DMS79 (cell line): ENCODE measurements at regions not wholly inside any gene's neighbourhood (a gene's known extent, or its start where the extent isn't known, plus 50 kb on each side); places are given as distances from the start of the nearest gene placed in this dataset.
"Not testable (repeated sequence)": the region's sequence is repeated elsewhere in the genome, so short reads cannot be mapped to it uniquely, and the experiment has no call there.

Experiments
- DNase-seq: peaks from one replicate; lab custom pipeline; 2025; lab: John Stamatoyannopoulos, UW

DNA sequence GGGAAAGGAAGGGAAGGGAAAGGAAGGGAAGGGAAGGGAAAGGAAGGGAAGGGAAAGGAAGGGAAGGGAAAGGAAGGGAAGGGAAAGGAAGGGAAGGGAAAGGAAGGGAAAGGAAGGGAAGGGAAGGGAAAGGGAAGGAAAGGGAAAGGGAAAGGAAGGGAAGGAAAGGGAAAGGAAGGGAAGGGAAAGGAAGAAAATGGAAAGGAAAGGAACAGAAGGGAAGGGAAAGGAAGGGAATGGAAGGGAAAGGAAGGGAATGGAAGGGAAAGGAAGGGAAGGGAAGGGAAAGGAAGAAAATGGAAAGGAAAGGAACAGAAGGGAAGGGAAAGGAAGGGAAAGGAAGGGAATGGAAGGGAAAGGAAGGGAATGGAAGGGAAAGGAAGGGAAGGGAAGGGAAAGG is 526.0 kb downstream of the RMST start:
- not testable (repeated sequence) for DNase-seq

DNA sequence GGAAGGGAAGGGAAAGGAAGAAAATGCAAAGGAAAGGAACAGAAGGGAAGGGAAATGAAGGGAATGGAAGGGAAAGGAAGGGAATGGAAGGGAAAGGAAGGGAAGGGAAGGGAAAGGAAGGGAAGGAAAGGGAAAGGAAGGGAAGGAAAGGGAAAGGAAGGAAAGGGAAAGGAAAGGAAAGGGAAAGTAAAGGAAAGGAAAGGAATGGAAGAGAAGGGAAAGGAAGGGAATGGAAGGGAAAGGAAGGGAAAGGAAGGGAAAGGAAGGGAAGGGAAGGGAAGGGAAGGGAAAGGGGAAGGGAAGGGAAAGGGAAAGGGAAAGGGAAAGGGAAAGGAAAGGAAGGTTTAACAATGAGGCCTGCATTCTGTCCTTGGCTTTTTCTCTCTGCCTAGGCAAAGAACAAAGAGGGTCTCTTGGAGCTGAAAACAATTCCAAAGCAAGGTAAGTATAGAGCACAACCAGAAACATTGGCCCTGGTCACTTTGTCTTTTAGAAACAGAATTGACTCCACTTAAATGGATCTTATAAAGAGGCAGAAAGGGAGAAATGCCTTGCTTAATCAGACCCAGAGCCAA is 525.9 kb upstream of the TMPO start:
- DNase-seq = no peak

DNA sequence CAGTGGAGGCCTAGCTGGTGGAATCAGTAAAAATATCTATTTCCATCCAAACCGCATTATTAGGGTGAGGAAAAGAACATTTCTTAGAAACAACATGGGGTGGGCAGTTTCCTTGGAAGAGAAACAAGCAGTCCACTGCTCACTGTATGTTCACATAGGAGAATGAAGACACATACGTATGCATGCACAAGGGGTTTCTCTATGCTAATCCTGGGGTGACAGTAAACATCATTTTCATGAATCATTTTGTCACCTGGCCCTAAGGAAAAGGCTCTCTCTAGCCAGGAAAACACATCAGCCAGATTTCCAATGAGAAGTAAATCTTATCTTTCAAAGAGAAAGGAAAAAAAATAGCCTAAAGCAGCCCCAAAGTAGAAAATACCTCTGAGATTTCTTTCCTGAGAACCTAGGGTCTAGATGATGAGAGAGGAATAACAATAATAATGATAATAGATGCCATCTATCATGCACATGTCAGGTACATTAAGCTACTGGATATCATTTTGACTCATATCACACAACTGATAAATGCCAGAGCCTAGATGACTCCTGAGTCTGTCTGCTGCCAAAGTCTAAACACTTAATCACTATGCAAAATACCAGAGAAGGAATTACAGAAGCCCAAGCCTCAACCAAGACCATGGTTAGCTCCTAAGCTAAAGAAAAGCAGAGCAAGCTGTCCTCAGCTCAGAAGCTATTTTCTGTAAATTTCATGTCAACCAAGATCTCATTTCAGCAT is 520.5 kb upstream of the TMPO start:
- no peak for DNase-seq

DNA sequence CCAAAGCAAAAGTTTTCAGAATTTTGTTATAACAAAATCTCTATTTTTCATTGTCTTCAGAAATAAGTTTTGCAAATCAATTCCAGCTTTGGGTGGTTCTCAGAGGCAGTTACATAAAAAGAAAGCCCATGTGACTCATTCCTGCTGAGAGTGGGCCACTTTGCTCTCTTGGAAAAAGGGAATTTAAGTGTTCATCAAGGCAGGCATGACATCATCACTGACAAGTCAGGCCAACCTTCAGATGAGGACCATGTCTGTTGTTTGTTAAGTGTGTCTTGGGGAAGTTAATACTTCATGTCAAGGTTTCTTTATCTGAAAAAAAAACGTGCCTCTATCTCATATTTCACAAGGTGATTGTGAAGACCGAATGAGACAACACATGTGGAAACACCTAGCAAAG is 519.8 kb upstream of the TMPO start:
- DNase-seq = no peak

DNA sequence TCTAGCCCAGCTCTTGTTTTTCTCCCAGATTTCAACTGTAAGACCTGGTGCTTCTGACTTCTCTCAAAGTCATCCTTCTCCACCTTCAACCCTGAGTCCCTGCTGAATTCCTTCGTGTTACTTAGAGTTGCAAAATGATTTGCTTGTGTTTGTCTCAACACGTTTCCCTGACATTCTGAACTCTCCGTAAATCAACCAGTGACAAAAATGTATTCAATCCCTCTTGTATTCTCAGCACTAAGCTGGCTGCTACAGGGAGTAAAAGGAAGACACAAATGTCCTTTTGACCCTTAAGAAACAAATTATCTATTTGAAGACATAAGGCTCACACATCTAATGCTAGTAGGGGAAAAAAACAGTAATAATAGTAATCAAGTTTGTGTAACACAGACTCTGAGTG is 514.0 kb upstream of the TMPO start:
- no peak for DNase-seq

DNA sequence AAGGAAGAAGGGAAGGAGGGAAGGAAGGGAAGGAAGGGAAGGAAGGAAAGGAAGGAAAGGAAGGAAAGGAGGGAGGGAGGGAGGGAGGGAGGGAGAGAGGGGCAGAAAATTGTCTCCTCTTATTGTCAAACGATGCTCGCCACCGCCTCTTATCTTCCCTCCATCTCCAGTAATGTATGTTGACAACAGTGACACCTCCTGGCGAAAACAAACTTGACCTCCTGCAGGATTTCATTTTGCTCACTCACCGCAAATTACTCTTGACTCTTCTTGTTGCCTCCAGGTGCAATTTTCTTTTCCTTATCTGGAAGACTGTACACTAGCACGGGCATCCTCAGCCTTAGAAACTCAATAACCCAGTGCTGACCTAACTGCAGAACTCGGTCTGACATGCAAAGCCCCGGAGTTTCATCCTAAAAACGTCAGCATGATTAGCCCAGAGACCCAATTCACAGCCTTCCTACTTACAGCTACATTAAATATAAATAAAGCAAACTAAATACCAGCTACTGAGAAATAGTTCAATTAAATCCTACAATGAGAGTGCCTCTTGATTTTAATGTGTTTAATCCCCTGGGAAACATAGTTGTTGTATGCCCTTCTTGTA is 512.4 kb upstream of the TMPO start:
- no peak for DNase-seq

DNA sequence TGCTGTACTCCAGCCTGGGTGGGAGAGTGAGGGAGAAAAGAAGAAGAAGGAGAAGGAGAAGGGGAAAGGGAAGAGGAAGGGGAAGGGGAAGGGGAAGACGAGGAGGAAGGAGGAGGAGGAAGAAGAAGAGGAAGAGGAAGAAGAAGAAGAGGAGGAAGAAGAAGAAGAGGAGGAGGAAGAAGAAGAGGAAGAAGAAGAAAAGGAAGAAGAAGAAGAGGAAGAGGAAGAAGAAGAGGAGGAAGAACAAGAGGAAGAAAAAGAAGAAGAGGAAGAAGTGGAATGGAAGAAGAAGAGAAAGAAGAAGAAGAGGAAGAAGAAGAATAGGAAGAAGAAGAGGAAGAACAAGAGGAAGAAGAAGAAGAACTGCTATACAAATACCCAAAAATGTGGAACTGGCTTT is 507.4 kb upstream of the TMPO start:
- DNase-seq = no peak

DNA sequence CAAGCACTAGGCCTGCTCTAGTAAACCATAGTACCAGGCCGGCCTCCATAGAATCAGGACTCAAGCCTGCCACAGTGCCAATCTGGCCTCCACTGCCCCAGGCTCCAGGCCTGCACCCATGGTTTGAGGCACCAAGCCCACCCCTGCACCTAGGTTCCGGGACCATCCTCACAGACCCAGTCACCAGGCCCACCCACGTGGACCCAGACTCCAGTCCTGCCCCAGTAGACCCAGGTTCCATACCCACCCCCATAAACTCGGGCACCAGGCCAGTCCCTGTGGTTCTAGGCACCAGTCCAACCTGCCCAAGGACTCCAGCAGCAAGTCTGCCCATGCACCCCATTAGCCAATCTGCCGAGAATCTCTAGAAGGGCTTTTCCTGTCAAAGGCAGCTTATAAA is 501.8 kb upstream of the TMPO start:
- DNase-seq = no peak

DNA sequence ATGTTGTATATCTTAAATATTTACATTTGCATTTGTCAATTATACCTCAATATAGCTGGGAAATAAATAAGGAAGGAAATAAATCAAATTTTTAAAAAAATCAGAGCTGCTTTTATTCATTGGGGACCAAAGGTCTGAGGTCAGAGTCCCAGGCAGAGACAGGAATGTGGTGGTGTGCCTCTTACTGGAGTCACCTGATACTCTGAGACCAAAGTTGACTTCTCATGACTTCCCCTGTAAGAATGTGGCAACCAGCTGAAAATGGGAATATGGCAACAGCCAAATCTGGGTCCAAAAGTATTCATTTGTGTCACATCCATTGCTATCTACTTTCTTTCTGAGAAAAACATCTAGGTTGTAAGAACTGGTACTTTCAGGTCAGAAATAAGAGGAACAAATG is 496.6 kb upstream of the TMPO start:
- DNase-seq = no peak

DNA sequence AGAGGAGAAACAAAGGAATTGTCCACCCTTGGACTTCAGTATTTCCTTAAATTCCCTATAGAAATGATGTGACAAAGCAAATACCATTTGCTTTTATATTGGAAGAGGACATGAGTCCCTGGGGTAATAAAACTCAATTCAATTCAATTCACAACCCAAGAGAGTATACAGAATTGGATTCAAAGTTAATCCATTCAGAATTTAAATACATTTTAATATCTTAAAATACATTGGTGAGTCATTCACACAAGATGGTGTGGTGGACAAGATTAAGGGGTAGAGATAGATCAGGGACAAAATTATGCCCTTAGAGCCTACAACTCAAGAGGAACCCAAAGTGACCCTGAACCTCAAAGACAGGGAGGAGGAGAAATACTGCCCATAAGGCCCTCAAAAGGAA is 495.0 kb upstream of the TMPO start:
- DNase-seq = no peak

DNA sequence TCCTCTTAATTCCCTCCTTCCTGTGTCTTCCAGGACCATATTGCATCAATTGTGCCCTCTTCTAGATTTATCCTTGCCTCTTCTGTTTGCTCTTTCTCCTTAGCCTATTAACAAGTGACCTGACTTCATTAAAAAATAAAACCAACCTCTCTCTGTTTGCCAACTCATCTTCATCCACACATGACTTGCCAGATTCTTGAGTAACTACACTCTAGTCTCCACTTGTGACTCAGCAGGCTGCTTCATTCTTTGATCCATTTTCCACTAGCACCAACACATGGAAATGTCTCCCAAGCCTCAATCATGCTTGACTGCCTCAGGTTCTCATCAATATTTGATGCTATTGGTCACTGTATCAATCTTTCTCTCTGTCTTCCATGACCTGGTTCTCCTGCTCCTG is 492.4 kb upstream of the TMPO start:
- DNase-seq = no peak

DNA sequence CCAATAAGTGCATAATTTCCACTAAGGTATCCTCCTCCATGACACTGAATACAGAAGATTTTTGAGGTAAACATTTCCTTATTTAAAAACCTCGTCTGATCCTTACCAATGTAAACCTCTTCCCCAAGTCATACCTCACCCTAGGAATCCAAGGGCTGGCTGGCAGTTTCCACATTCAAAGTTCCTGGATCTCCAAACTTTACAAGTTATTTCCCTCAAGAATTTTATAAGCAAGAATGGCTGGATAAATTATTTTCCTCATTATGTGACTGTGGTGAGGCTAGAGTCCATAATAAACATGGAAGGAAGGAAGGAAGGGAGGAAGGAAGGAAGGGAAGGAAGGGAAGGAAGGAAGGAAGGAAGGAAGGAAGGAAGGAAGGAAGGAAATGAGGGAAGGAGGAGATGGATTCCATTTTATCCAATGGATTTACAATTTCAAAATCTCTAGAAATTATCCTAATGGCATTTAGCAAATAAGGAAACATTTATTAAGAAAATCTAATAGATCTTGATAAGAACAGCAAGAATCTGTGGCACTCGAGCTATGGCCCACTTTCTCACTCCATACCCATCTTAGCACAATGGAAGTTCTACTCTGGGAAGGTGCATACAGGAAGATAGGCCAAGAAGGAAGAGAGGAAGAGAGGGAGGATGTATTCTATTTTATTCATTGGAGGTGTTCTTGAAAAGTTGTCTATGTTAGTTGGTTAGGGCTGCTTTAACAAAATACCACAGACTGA is 477.8 kb upstream of the TMPO start:
- no peak for DNase-seq

DNA sequence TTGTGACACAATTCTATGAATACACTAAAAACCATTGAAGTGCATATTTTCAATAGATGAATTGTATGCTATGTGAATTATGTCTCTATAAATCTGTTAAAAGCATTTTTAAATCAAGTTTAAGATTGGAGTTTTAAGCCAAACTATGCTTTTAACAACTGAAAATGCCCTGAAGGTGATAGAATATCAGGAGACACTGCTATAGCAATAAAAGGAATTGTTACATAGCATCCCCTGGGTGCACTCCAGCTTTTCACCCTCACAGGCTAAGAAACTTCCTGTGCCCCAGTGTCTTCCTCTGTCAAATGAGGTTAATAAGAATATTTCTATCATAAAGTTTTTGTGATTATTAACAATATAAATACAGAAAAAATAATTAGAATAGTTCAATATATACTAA is 472.7 kb upstream of the TMPO start:
- DNase-seq = no peak

DNA sequence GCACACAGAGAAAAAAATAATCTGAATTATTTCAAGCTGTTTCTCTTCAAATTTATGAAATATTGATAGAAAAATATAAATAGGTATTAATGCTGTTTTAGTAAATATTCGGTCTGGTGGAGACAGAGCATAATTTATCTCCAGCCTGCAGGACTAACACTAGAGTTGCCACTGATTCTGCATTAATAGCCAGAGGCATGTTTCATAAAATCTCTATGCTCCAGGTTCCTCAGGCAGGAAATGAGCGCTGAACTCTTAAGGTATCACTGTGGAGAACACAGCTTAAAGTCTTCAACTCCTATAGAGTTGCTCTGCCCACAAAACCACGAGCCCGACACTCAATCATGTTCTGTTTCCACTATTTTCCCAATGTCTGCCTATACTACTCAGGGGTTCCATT is 470.0 kb upstream of the TMPO start:
- no peak for DNase-seq

DNA sequence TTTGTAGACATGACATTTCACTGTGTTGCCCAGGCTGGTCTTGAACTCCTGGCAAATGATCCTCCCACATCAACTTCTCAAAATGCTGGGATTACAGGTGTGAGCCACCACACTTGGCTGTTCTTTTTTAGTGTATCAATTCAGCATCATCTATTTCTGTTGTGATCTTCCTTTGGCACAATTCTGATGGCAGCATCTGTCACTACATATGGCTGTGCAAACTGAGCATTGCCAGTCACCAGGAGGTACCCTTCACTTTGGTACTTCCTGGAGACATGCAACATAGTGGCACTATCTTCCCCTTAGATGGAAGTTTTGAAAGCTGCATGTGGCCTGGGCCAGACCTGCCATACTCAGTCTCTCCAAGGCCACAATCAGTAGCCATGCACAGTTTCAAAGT is 467.1 kb upstream of the TMPO start:
- no peak for DNase-seq

DNA sequence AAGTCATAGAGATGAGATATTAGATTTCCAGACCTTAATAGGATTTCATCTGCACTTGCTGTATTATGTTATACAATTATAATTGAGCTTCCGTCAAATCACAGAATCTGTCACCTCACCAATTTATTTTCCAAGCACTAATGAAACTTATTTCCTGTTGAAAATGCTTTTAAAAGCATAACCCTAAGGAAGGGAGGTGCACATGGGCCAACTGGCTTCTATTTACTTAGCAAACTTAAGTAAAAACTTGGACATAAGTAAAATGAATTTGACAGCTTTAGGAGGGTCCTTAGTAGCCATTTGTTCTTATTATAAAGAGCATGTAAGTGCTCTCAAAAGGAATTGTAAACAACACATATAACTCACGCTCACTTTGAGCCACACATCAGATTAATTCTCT is 462.2 kb upstream of the TMPO start:
- peak; percentile 93 for DNase-seq

DNA sequence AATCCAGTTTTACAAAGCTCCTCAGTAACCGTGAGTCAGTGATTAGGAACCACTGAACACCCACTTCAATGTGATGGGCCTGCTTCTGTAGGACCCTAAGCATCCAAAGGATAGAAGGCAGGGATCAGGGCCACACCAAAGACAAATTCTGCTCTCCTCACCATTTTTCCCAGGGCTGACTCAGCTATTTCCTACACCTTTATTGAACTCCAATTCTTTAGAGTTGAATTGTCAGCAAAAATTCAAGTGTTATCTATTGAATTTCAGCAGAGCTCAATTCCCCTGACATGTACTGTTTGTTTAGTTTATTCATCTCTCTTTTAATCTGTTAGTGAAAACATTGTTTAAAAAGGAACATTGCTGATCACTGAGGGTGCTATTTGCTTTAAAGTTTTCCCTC is 457.7 kb upstream of the TMPO start:
- no peak for DNase-seq

DNA sequence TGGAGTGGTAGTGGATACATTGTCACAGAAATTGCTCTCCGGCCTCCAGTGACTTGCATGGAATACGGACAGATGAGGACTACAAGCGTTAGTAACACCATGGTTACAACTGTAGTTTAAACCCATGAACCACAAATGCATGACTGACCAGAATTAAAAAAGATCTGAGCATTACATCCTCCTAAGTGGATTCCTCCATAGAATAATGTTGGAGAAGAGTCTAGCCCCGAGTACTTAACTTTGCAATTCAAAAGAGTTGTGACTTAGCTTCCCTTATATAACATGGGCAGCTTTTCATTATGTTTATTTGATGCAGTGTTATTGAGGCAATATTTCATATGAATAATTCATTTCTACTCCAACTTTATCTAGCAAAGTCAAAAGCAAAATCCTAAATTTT is 457.2 kb upstream of the TMPO start:
- DNase-seq = no peak

DNA sequence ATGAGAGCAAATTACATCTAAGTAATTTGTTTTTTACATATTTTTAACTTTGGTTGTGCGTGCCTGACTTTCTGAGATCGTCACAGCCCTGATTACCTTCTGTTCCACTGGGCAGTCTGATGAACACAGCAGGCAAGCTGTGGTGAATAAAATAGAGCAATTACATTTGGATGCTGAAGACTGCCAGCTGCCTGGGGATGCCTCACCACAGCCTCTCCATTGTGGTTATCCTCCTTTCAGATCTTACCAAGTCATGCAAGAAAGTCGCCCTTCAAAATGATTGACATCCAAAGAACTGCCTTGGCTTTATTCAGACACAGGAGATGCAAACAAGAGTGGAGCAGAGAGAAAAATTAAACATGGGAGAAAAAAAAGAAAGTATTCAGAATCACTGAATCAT is 456.6 kb upstream of the TMPO start:
- peak; percentile 90 for DNase-seq

DNA sequence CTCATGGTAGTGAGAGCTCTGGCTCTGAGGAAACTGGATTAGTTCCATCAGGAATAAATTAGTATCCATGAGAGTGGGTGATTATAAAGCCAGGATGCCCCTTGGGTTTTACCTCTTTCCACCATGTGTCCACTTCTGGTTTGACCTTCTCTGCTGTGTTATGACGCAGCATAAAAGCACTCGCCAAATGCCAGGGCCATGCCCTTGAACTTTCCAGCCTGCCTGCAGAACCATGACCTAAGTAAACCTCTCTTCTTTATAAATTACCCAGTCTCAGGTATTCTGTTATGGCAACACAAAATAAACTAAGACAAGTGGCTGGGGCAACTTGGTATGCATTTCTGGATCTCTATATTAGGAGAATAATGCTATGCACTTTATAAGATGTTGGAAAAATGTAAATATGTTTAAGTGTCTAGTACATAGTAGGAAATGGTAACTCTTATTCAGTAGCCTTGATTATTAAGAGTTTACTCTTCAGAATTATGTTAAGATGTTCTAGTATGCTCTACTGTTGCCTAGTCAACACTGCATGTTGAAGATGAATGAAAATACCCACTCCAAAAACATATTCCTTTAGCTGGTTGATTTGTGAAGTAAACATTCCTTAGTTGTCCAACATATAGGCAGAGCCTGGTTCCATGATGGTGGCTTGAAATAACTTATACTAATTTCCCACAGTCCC is 455.6 kb upstream of the TMPO start:
- DNase-seq = peak; percentile 48

DNA sequence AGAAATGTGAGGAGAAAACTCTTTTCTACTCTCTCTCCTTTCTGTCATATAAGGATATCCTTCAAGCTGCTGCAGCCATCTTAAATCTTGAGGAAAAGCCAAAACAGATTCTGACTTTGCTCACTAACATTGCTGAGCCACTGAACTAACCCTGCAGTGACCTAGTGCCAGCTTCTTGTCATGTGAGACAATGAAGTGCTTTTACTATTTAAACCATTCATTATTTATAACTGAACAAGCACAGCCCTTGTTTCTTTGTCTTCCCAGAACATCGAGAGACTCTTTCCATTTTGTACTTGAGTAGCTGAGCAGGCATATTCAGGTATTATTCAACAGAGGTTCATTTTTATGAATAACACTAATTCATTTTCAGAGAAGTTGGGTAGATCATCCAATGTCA is 455.0 kb upstream of the TMPO start:
- peak; percentile 56 for DNase-seq

DNA sequence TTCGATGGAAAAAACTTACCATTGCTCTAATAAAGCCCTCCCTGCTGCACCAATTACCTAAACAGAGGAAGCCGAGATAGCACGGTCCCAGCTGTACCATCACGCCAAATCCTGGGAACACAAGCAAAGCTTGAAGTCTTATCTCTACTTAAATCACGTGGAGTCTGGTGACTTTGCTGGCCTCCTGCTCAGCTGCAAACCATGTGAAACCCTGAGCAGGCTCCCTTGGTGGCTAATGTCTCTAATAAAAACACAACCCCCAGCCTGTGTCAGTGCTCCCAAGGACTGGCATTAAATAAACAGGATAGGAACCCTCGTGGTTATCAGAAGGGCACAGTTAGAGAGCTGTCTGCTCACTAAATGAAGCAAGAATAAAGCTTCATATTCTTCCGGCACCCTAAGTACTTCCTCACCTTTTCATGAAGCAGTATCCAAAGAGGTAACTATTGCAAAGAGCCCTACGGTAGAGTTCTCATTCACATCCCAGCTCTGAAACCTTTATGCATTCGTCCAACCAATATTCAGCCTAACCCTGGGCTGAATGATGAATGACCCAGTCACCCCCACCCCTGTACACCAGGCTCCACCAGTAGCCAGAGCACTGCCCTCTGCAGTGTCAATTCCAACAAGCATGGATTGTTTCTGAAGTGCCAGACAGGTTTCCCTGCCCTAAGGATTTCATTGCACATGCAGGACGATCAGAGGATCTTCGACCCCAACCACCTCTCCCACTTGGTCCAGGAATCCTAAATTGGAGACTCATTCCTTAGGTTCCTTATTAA is 452.7 kb upstream of the TMPO start:
- no peak for DNase-seq
